C4-2B (cell line): ENCODE measurements at regions not wholly inside any gene's neighbourhood (a gene's known extent, or its start where the extent isn't known, plus 50 kb on each side); places are given as distances from the start of the nearest gene placed in this dataset.

ENCODE experiments used
- ZFX ChIP-seq: fragments of 450-650 bp; IDR thresholded peaks from 2 replicates; pipeline ENCODE4 v1.6.1; 2017
- TF ChIP-seq, protein P1 (sequence below): fragments of 450-650 bp; conservative IDR thresholded peaks from 2 replicates; pipeline ENCODE4 v1.5.1; 2017; ENCODE audit warnings: mild to moderate bottlenecking

DNA sequence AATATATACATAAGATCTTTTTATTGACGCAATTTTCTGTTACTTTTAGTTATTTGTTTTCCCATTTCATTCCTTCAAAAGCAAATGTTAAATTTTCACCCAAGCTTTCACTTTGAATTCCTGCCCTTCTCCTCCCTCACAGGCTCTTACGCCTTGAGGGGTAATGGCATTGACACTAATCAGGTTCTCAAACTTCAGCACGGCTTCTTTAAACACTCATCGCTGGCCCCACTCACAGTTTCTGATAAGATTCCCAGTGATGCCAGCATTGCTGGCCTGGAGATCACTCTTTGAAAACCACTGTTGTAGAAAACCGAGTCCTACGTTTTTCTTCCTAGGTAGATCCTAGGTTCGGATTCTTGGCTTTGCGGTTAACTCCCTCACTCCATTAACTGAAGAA is 105.6 kb upstream of the EPB41L3 start:
- TF ChIP-seq, protein P1, sequence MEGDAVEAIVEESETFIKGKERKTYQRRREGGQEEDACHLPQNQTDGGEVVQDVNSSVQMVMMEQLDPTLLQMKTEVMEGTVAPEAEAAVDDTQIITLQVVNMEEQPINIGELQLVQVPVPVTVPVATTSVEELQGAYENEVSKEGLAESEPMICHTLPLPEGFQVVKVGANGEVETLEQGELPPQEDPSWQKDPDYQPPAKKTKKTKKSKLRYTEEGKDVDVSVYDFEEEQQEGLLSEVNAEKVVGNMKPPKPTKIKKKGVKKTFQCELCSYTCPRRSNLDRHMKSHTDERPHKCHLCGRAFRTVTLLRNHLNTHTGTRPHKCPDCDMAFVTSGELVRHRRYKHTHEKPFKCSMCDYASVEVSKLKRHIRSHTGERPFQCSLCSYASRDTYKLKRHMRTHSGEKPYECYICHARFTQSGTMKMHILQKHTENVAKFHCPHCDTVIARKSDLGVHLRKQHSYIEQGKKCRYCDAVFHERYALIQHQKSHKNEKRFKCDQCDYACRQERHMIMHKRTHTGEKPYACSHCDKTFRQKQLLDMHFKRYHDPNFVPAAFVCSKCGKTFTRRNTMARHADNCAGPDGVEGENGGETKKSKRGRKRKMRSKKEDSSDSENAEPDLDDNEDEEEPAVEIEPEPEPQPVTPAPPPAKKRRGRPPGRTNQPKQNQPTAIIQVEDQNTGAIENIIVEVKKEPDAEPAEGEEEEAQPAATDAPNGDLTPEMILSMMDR, result no peak
- TF ChIP-seq ZFX, result no peak
